ENCODE measurements at regions not wholly inside any gene's neighbourhood (a gene's known extent, or its start where the extent isn't known, plus 50 kb on each side); places are given as distances from the start of the nearest gene placed in this dataset.

DNA sequence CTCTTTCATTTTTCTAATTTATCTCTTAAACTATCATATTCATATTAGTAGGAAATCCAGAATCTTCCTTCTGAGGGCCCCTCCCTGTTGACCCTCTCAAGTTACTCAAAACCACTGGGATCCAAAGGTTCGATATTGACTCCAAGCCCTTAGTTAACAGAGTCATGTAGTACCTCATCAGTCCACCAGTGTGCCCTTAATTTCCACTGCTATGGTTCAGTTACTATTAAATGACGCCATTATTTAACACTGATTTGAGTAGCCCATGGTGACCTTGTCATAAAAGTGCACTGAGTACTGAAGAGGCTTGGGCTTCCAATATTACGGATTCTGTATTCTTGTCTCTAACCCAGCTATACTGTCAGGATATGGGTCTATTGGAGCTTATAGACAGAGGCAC is 91.9 kb upstream of the MS4A8 start:
- TF ChIP-seq EZH2phosphoT487 (IDR thresholded peaks at IDR 0.05; ENCODE audit: unreplicated experiment) (no peak), EZH2 (IDR thresholded peaks at IDR 0.05; ENCODE audit: low read depth, unreplicated experiment) (no peak), CREB1 (CRISPR knock-in tag; IDR thresholded peaks at IDR 0.05; ENCODE audit: low read depth) (no peak), POLR2AphosphoS5 (IDR thresholded peaks at IDR 0.05; ENCODE audit: low read depth) (no peak), ZNF114 (CRISPR knock-in tag; IDR thresholded peaks at IDR 0.05) (no peak), STAT1 (IDR thresholded peaks at IDR 0.05; ENCODE audit: unreplicated experiment) (no peak), JUNB (IDR thresholded peaks at IDR 0.05; ENCODE audit: unreplicated experiment) (no peak), NANOG (IDR thresholded peaks at IDR 0.05; ENCODE audit: borderline replicate concordance) (no peak)
- TF ChIP-seq, protein P1, sequence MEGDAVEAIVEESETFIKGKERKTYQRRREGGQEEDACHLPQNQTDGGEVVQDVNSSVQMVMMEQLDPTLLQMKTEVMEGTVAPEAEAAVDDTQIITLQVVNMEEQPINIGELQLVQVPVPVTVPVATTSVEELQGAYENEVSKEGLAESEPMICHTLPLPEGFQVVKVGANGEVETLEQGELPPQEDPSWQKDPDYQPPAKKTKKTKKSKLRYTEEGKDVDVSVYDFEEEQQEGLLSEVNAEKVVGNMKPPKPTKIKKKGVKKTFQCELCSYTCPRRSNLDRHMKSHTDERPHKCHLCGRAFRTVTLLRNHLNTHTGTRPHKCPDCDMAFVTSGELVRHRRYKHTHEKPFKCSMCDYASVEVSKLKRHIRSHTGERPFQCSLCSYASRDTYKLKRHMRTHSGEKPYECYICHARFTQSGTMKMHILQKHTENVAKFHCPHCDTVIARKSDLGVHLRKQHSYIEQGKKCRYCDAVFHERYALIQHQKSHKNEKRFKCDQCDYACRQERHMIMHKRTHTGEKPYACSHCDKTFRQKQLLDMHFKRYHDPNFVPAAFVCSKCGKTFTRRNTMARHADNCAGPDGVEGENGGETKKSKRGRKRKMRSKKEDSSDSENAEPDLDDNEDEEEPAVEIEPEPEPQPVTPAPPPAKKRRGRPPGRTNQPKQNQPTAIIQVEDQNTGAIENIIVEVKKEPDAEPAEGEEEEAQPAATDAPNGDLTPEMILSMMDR (conservative IDR thresholded peaks at IDR 0.05; ENCODE audit: low read depth in 2 of 2), result peak in 1 of 2 experiments; percentile 44; a peak in 2 of 4 replicates
- TF ChIP-seq, protein P2, sequence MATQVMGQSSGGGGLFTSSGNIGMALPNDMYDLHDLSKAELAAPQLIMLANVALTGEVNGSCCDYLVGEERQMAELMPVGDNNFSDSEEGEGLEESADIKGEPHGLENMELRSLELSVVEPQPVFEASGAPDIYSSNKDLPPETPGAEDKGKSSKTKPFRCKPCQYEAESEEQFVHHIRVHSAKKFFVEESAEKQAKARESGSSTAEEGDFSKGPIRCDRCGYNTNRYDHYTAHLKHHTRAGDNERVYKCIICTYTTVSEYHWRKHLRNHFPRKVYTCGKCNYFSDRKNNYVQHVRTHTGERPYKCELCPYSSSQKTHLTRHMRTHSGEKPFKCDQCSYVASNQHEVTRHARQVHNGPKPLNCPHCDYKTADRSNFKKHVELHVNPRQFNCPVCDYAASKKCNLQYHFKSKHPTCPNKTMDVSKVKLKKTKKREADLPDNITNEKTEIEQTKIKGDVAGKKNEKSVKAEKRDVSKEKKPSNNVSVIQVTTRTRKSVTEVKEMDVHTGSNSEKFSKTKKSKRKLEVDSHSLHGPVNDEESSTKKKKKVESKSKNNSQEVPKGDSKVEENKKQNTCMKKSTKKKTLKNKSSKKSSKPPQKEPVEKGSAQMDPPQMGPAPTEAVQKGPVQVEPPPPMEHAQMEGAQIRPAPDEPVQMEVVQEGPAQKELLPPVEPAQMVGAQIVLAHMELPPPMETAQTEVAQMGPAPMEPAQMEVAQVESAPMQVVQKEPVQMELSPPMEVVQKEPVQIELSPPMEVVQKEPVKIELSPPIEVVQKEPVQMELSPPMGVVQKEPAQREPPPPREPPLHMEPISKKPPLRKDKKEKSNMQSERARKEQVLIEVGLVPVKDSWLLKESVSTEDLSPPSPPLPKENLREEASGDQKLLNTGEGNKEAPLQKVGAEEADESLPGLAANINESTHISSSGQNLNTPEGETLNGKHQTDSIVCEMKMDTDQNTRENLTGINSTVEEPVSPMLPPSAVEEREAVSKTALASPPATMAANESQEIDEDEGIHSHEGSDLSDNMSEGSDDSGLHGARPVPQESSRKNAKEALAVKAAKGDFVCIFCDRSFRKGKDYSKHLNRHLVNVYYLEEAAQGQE (IDR thresholded peaks at IDR 0.05; ENCODE audit: unreplicated experiment), result no peak
